ENCODE measurements at regions not wholly inside any gene's neighbourhood (a gene's known extent, or its start where the extent isn't known, plus 50 kb on each side); places are given as distances from the start of the nearest gene placed in this dataset.

DNA sequence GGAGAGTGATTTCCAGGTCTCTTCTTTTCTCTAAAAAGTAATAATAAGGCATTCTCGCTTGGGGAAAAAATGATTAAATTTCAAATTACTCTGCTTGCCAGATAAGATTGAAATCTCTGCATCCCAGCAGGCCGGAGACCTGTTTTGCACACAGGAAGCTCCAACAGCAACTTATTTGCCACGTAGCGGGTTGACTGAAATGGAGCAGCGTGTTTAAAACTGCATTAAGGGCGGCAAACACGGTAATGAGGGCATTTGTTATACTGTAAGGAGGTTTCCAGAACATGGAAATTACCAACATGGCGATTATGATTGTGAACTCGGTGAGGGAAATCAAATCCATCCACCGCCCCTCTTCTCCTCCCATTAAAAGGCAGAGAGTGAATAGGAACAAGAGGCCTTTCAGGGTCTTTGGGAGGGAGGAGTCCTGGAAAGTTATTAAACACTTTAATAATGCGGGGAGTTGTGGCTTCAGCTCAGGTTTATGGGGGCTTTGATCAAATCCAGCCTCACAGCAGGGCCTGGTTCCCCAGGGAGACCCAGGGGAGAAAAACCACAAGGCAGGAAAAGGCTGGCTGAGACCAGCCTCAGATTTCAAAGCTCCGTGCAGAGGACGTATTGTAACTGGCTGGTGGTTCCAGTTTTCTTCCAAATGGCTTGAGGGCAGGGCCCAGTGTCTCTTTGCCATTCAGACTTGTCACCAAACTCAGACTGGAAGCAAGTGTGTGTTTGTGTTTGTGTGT is 242.3 kb downstream of the TLE3 start:
- TF ChIP-seq POLR2A (IDR thresholded peaks at IDR 0.05), result no peak
- TF ChIP-seq, protein P1, sequence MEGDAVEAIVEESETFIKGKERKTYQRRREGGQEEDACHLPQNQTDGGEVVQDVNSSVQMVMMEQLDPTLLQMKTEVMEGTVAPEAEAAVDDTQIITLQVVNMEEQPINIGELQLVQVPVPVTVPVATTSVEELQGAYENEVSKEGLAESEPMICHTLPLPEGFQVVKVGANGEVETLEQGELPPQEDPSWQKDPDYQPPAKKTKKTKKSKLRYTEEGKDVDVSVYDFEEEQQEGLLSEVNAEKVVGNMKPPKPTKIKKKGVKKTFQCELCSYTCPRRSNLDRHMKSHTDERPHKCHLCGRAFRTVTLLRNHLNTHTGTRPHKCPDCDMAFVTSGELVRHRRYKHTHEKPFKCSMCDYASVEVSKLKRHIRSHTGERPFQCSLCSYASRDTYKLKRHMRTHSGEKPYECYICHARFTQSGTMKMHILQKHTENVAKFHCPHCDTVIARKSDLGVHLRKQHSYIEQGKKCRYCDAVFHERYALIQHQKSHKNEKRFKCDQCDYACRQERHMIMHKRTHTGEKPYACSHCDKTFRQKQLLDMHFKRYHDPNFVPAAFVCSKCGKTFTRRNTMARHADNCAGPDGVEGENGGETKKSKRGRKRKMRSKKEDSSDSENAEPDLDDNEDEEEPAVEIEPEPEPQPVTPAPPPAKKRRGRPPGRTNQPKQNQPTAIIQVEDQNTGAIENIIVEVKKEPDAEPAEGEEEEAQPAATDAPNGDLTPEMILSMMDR (IDR thresholded peaks at IDR 0.05), result no peak

Data from thyroid gland (tissue), 4 donors.